Parathyroid adenoma (tissue), 2 donors: ENCODE measurements at regions not wholly inside any gene's neighbourhood (a gene's known extent, or its start where the extent isn't known, plus 50 kb on each side); places are given as distances from the start of the nearest gene placed in this dataset.

Experiments used
- H2AFZ ChIP-seq: fragments of 300-600 bp; sonication (generic); one replicate; pipeline ENCODE4 v1.7.0; 2017; ENCODE audit warnings: antibody characterized with exemption, mild to moderate bottlenecking
- H3K27ac ChIP-seq: fragments of 300-600 bp; sonication (generic); one replicate; pipeline ENCODE4 v1.7.0; 2017
- H3K27me3 ChIP-seq: fragments of 300-600 bp; sonication (generic); one replicate; pipeline ENCODE4 v1.7.0; 2017; ENCODE audit warnings: low read length; ENCODE audit not compliant: control insufficient read depth, insufficient read depth
- H3K36me3 ChIP-seq: fragments of 300-600 bp; sonication (generic); one replicate; pipeline ENCODE4 v1.7.0; 2017; ENCODE audit warnings: low read length; ENCODE audit not compliant: control insufficient read depth, insufficient read depth
- H3K4me1 ChIP-seq: fragments of 300-600 bp; sonication (generic); one replicate; pipeline ENCODE4 v1.7.0; 2017; ENCODE audit warnings: control low read depth
- H3K4me2 ChIP-seq: fragments of 300-600 bp; sonication (generic); one replicate; pipeline ENCODE4 v1.7.0; 2017; ENCODE audit warnings: low read length
- H3K4me3 ChIP-seq: fragments of 300-600 bp; sonication (generic); one replicate; pipeline ENCODE4 v1.7.0; 2017; ENCODE audit warnings: low read depth, low read length
- H3K79me2 ChIP-seq: fragments of 300-600 bp; sonication (generic); one replicate; pipeline ENCODE4 v1.7.0; 2017; ENCODE audit warnings: control low read depth
- H3K9ac ChIP-seq: fragments of 300-600 bp; sonication (generic); one replicate; pipeline ENCODE4 v1.7.0; 2017; ENCODE audit warnings: mild to moderate bottlenecking
- H3K9me3 ChIP-seq: fragments of 300-600 bp; sonication (generic); one replicate; pipeline ENCODE4 v1.7.0; 2017; ENCODE audit warnings: low read length; ENCODE audit not compliant: control insufficient read depth
- CTCF ChIP-seq: fragments of 300-600 bp; sonication (generic); IDR thresholded peaks from one replicate; pipeline ENCODE4 v1.7.0; 2017; ENCODE audit warnings: antibody characterized with exemption, mild to moderate bottlenecking
- donor health status: primary hyperparathyroidism.

DNA sequence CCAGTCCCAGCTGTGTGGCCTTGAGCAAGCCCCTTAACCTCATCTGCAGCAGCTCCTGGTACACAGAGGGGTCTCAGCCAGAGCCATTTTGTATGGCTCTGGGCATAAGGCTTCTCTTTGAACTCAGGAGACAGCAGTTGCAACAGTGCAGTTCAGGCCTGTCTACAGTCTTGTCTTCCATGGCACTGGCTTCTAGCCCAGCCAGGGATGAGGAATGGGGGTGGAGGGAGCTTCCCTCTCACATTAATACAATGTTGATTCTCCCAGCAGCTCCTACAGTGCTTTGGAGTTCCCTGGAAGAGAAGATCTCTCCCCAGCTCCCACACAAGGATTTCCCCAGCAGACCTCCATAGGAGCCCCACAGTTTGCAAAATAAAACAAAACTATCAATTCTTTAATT, 350.2 kb downstream of the BUD13 start:
- Histone ChIP-seq H3K27ac (no peak overlapping the region), H3K9ac (no peak overlapping the region), H3K79me2 (no peaks in the 10 kb centered on the region), H3K4me3 (no peak overlapping the region), H2AFZ (no peak overlapping the region), H3K4me2 (no peak overlapping the region), H3K27me3 (no peaks in the 10 kb centered on the region), H3K9me3 (no peaks in the 10 kb centered on the region), H3K36me3 (no peaks in the 10 kb centered on the region), H3K4me1 (no peaks in the 10 kb centered on the region)
- no peak for TF ChIP-seq CTCF

DNA sequence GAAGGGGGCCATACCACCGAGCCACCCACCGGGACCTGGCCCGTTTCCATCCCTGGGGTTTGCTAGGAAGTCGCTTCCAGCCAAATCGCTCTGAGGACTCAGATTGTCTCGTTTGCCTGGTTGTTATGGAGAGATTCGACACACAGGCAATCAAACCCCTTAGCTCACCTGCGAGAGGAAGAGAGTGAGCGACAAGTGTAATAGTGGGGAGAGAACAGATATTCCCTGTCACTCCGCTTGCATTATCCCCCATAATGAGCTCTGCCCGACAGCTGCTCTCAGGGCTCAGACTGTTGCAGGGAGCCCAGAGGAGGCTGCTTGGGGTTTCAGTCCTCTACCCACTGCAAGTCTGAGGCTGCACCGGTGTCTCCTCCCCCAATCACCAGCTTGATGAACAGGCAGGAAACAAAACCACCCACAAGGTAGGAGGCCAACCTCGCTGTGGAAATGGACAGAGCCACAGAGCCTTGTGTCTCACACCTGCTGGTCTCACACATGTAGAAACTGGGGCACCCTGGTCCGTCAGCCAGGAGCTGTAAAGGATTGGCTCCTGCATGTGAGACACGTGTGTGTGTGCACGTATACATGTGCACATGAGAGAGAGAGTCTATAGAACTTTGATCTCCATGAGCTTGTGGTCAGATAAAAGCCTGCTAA, 351.1 kb downstream of the BUD13 start:
- H3K4me2 ChIP-seq, result no peak overlapping the region

DNA sequence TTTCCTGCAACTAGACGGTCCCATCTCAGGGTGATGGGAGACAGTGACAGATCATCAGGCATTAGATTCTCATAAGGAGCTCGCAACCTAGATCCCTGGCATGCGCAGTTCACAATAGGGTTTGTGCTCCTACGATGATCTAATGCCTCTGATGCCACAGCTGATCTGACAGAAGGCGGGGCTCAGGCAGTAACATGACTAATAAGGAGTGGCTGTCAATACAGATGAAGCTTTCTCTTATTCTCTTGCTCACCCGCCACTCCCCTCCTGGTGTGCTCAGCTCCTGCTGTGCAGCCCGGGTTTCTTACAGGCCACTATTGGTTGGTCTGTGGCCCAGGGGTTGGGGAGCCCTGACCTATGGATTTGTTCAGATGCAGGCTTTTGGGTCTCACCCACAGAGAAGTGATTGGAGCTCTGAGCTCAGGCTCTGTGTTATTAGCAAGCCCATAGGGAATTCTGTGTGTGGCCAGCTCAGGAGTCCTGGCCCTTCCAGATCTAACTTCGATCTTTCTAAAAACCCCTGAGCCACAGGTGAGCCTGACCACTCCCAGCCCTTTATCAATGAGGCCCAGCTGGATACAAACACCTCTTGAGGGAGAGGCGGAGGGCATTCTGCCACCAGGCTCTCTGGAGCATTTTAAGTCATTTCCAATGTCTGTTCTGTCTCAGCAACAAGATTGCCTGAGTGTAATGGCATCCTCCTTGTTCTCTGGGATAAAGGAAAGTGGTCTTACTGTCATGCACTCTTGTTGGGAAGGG, 351.8 kb downstream of the BUD13 start:
- no peak overlapping the region for H3K4me3 ChIP-seq

More for the DNA sequence above, 351.1 kb downstream of the BUD13 start:
- Histone ChIP-seq H2AFZ (no peak overlapping the region), H3K27me3 (no peaks in the 10 kb centered on the region), H3K27ac (no peak overlapping the region), H3K4me3 (no peak overlapping the region), H3K4me1 (no peaks in the 10 kb centered on the region), H3K9ac (no peak overlapping the region), H3K36me3 (no peaks in the 10 kb centered on the region), H3K9me3 (no peaks in the 10 kb centered on the region), H3K79me2 (no peaks in the 10 kb centered on the region)
- no peak for TF ChIP-seq CTCF

DNA sequence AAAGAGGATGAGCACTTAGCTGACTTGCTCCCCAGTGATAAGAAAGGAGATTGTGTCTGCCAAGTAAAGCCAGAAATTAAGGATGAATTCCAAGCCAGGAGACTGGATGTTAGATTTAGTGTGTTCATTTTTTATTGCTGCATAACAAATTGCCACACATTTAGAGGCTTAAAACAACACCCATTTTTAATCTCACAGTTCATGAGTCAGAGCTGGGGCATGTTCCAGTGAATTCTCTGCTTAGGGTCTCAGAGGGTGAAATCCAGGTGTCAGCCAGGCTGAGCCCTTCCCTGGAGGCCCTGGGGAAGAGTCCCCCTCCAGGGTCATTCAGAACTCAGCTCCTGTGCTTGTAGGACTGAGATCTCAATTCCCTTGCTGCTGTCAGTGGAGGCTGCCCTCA, 352.8 kb downstream of the BUD13 start:
- Histone ChIP-seq H2AFZ (no peak overlapping the region), H3K9ac (no peak overlapping the region), H3K27ac (no peak overlapping the region), H3K27me3 (no peaks in the 10 kb centered on the region), H3K4me2 (no peak overlapping the region), H3K9me3 (no peaks in the 10 kb centered on the region), H3K4me1 (no peaks in the 10 kb centered on the region), H3K4me3 (no peak overlapping the region), H3K36me3 (no peaks in the 10 kb centered on the region), H3K79me2 (no peaks in the 10 kb centered on the region)
- no peak for TF ChIP-seq CTCF

More for the DNA sequence above, 351.8 kb downstream of the BUD13 start:
- no peaks in the 10 kb centered on the region for H3K9me3 ChIP-seq
- no peak for TF ChIP-seq CTCF
- no peak overlapping the region for H3K9ac ChIP-seq
- H3K27ac ChIP-seq, result no peak overlapping the region
- H3K4me1 ChIP-seq, result no peaks in the 10 kb centered on the region
- H3K4me2 ChIP-seq, result no peak overlapping the region
- H3K79me2 ChIP-seq, result no peaks in the 10 kb centered on the region
- H2AFZ ChIP-seq, result no peak overlapping the region
- H3K27me3 ChIP-seq, result no peaks in the 10 kb centered on the region
- no peaks in the 10 kb centered on the region for H3K36me3 ChIP-seq
